Erythroblast (primary cell): ENCODE measurements at regions not wholly inside any gene's neighbourhood (a gene's known extent, or its start where the extent isn't known, plus 50 kb on each side); places are given as distances from the start of the nearest gene placed in this dataset.

ENCODE experiments used
- GATA1 ChIP-seq: IDR thresholded peaks from 2 replicates; pipeline ENCODE4 v1.6.1; 2011; ENCODE audit warnings: low read depth, mild to moderate bottlenecking, control low read depth, low read length, moderate library complexity
- POLR2A ChIP-seq: IDR thresholded peaks from 2 replicates; pipeline ENCODE4 v1.6.1; 2011; ENCODE audit warnings: mild to moderate bottlenecking, low read length

DNA sequence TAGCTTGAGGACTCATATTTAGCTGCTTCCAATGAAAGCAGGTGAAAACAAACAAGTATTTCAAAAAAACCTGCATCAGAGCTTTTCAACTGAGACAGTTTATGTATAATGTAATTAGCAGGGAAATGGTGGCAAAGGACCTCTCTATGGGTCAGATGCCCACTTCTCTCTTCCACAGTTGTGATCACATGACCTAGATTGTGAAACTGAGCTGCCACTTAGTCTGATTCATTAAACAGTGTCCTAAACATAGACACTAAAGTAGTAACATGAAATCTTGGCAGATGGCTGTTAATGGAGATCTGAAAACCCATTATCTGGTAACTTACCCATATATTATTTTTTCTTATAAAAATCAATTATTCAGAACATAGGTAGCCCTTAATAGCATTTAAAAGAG lies 663.6 kb upstream of the RIOK2 start:
- no peak for TF ChIP-seq POLR2A
- TF ChIP-seq GATA1 = no peak
